Fibroblast of mammary gland (primary cell): ENCODE measurements at regions not wholly inside any gene's neighbourhood (a gene's known extent, or its start where the extent isn't known, plus 50 kb on each side); places are given as distances from the start of the nearest gene placed in this dataset.
A peak's percentile ranks its signal among the peaks of the same experiment; 100 is the strongest.

Experiments
- DNase-seq: peaks from one replicate; pipeline ENCODE4 v3.0.0-alpha.2; 2010; ENCODE audit warnings: low read depth
- H3K4me3 ChIP-seq: 2 replicates; pipeline ENCODE4 v1.5.1; 2011; ENCODE audit warnings: low read depth, mild to moderate bottlenecking, low read length, moderate library complexity; ENCODE audit not compliant: control insufficient read depth
- CTCF ChIP-seq: conservative IDR thresholded peaks from 2 replicates; pipeline ENCODE4 v1.5.1; 2011; ENCODE audit warnings: low read depth, low read length, inconsistent platforms; ENCODE audit not compliant: control insufficient read depth, insufficient read depth

- DNase-seq = peak; percentile 59
- H3K4me3 ChIP-seq = no peak overlapping the region
- no peak for TF ChIP-seq CTCF
These were observed 58.9 kb upstream of the ZNF516 start for GRCh38 chr18:76553715-76554546.

GRCh38 chr18:76548541-76548940 is 53.5 kb upstream of the ZNF516 start:
- H3K4me3 ChIP-seq = no peak overlapping the region
- TF ChIP-seq CTCF = no peak
- no peak for DNase-seq

GRCh38 chr18:76547296-76547695 is 52.3 kb upstream of the ZNF516 start:
- no peak overlapping the region for H3K4me3 ChIP-seq
- no peak for DNase-seq
- TF ChIP-seq CTCF = no peak

DNA sequence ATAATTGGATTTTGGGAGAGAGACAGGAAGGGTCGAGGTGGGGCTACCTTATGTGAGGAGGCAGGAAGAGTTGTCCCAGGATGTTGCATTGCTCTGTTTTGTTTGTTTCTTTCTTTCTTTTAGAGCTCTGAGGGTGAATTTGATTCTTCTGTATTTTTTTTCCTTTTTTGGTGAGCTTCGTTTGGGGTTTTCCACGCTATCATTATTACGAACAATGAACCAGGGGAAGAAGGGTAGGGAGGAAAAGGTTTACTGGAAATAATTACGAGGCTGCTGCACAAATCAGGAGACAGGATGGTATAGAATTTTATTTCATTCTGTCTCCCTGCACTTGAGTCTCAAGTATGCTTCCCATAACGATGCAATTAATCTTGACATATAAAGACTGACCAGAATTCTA is 51.4 kb upstream of the ZNF516 start:
- TF ChIP-seq CTCF = no peak
- no peak for DNase-seq
- no peak overlapping the region for H3K4me3 ChIP-seq

DNA sequence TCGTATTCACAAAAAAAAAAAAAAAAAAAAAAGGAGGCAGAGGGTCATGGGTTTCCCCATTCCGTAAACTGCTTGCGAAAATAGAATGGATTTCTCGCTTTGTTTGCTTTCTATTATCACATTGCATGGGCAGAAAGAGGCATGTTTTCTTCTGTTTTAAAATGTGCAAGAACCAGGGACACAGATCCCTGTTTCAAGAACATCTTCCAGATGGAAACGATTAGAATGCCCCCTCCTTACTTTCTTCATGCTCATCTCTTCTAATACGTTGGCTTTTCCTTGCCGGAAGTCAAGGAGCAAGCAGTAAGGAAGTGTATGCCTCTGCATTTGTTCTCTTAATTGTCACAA is 51.0 kb upstream of the ZNF516 start:
- TF ChIP-seq CTCF = no peak
- no peak overlapping the region for H3K4me3 ChIP-seq

DNA sequence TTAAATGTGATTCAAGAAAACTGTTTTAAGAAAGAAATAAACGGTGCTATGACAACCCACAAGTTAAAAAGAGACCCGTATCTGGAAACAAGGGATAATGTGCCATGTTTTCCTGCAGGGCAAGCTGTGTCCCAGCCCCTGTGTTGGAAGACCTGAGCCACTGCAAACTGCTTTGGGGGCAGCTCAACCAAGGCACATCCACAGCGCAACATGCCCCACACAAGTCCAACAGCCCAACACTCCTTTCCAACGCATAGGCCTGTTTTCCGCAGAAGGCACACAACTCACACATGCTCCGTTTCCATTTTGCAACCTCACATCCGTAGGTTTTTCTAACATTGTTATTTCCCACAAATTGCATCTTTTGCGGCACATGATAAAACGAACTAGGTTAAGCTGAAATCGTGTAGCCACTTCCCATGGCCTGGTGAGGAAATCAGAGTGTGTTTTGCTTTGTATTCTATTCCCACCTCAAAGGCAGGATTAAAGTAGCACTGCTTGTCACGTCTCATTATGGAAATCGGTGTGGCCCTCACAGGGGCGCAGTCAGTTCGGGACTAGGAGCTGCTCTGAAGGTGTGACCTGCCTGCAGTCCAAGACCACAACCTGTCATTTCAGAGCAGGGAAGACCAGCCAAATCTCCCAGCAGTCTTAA is 50.5 kb upstream of the ZNF516 start:
- TF ChIP-seq CTCF = no peak
- DNase-seq = no peak
- no peak overlapping the region for H3K4me3 ChIP-seq

More for the DNA sequence above, 51.0 kb upstream of the ZNF516 start:
- peak; percentile 51 for DNase-seq
